Immature natural killer cell (primary cell): ENCODE measurements at regions not wholly inside any gene's neighbourhood (a gene's known extent, or its start where the extent isn't known, plus 50 kb on each side); places are given as distances from the start of the nearest gene placed in this dataset.

ENCODE experiments used
- DNase-seq, 3 donors: peaks; one replicate each; pipeline ENCODE4 v3.0.0; 2022; ENCODE audit warnings: mixed read lengths in 1 of 3
- H3K27ac Mint-ChIP-seq, 6 donors: one replicate each; pipeline ENCODE4 v1.8.0; 2020; ENCODE audit warnings: mixed read lengths in 6 of 6, mild to moderate bottlenecking in 5 of 6, inconsistent platforms in 4 of 6, moderate library complexity in 3 of 6
- H3K27me3 Mint-ChIP-seq, 3 donors: one replicate each; pipeline ENCODE4 v1.8.0; 2020 to 2021; ENCODE audit warnings: low read depth in 3 of 3, mild to moderate bottlenecking in 3 of 3, mixed read lengths in 3 of 3, moderate library complexity in 3 of 3, inconsistent platforms in 1 of 3
- H3K36me3 Mint-ChIP-seq, 3 donors: one replicate each; pipeline ENCODE4 v1.8.0; 2020; ENCODE audit warnings: mixed read lengths in 3 of 3, inconsistent platforms in 2 of 3, mild to moderate bottlenecking in 2 of 3
- H3K4me1 Mint-ChIP-seq, 2 donors: one replicate each; pipeline ENCODE4 v1.8.0; 2020; ENCODE audit warnings: inconsistent platforms in 2 of 2, mild to moderate bottlenecking in 2 of 2, mixed read lengths in 2 of 2, moderate library complexity in 1 of 2
- H3K4me3 Mint-ChIP-seq, 5 donors: one replicate each; pipeline ENCODE4 v1.8.0; 2020; ENCODE audit warnings: mild to moderate bottlenecking in 5 of 5, mixed read lengths in 5 of 5, inconsistent platforms in 3 of 5, moderate library complexity in 3 of 5
- H3K9me3 Mint-ChIP-seq, 6 donors: one replicate each; pipeline ENCODE4 v1.8.0; 2020; ENCODE audit warnings: mild to moderate bottlenecking in 6 of 6, mixed read lengths in 6 of 6, inconsistent platforms in 4 of 6, moderate library complexity in 3 of 6

DNA sequence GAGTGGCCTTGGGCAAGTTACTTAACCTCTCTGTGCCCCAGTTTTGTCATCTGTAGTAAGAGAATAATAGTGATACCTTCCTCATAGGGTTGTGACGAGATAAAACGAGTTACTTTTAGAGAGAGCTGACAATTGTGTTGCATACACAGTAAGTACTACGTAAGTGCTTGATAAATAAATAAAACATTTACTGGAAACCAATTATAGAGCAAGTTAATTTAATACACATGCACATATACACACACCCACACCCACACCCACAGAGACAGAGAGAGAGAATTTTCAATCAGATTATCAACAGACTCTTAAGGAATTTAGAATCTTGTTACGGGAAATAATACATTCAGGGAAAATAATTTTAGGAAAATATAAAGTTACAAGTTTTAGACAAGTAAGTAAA lies 1045.8 kb upstream of the TENM4 start:
- Mint-ChIP-seq H3K27ac (no peak overlapping the region), H3K36me3 (peaks cover 0 to 4% (median 0%) of the 10 kb centered on the region in 3 donors), H3K4me1 (no peaks in the 10 kb centered on the region), H3K9me3 (peaks cover 14 to 53% (median 24%) of the 10 kb centered on the region in 6 donors), H3K4me3 (no peak overlapping the region), H3K27me3 (peaks cover 0 to 3% (median 0%) of the 10 kb centered on the region in 3 donors)
- no peak for DNase-seq

DNA sequence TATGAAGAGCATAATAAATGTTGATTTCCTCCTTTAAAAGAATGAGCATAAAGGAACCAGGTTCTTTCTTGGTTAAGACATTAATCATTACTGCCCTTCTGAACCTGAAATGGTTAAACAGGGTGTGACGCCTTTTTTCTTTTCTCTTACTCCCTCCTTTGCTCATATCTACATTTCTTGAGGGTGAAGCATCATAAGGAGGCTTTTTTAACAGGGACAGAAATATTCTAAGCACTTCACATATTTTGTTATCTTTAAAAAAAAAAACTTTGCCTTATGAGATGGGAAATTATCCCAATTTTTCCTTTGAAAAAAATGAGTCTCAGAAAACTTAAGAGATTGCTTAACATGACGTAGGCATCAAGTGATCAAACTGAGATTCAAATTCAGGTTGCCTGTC lies 1036.3 kb upstream of the TENM4 start:
- Mint-ChIP-seq H3K4me3 (no peak overlapping the region), H3K9me3 (peaks cover 6 to 55% (median 15%) of the 10 kb centered on the region in 6 donors), H3K4me1 (no peaks in the 10 kb centered on the region), H3K36me3 (no peaks in the 10 kb centered on the region), H3K27me3 (no peaks in the 10 kb centered on the region), H3K27ac (no peak overlapping the region)
- DNase-seq: no peak

DNA sequence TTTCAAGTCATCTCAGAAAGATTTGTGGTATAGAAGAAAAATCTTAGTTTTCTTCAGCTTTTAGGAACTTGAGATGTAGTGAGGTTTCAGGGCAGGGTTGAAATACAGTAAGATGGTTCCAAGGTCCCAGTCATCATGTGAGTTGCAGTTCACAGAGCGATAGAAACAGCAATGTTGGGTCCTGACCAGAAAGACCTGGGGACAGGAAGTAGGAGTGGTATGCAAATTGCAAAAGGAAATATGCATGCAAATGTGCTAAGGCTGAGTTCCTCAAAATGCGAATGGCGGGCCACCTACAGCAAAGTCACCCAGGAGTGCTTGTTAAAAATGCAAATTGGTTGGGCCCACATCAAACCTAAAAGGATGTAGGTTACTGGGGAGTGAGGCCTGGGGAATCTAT lies 1032.7 kb upstream of the TENM4 start:
- Mint-ChIP-seq H3K36me3 (no peaks in the 10 kb centered on the region), H3K27me3 (no peaks in the 10 kb centered on the region), H3K9me3 (peaks cover 7 to 62% (median 21%) of the 10 kb centered on the region in 6 donors), H3K27ac (no peak overlapping the region), H3K4me3 (no peak overlapping the region), H3K4me1 (no peaks in the 10 kb centered on the region)
- DNase-seq: no peak

DNA sequence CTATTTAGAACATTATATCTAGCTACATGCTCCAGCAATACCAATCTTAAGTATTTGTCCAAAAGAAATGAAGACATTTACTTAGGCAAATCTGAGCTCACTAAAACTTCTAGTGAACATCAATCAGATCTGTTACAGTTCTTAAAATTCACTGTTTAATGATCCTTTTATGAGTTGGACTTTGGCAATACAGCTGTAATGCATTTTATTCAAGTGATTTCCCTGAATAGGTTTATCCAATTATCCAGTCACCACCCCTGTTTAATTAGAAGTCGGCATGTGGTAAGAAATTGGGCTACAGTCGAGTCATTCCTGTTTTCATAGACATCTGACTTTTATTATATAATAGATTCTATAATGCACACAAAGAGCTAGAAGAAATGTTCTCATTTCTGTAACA lies 1029.0 kb upstream of the TENM4 start:
- Mint-ChIP-seq H3K27ac (no peak overlapping the region), H3K27me3 (no peaks in the 10 kb centered on the region), H3K9me3 (peaks cover 15 to 64% (median 25%) of the 10 kb centered on the region in 6 donors), H3K4me3 (no peak overlapping the region), H3K4me1 (no peaks in the 10 kb centered on the region), H3K36me3 (no peaks in the 10 kb centered on the region)
- no peak for DNase-seq

DNA sequence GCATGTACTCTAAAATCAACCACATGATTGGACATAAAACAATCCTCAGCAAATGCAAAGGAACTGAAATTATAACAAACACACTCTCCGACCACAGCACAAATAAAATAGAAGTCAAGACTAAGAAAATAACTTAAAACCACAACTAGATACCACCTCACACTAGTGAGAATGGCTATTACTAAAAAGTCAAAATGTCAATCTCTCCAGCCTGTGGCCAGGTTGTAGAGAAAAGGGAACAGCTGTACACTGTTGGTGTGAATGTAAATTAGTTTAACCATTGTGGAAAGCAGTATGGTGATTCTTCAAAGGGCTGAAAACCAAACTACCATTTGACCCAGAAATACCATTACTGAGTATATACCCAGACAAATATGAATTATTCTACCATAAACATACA lies 1025.7 kb upstream of the TENM4 start:
- Mint-ChIP-seq H3K27ac (no peak overlapping the region), H3K36me3 (no peaks in the 10 kb centered on the region), H3K4me1 (no peaks in the 10 kb centered on the region)

DNA sequence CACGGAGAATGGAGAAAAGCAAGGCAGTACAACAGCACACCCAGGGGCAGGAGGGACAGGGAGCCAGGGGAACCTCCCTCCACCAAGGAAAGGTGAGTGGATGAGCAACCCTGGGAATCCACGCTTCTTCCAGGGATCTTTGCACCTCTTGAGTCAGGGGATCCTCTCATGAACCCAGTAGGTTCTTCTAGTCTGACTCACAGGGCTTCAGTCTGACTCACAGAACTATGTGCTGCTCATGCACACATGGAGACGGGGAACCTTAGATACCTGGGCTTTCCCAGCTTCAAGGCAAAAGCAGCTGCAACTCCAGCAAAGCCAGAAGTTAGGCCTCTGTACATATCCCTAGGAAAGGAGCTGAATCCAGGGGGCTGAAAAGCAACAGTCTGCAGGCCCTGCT lies 1021.4 kb upstream of the TENM4 start:
- H3K27ac Mint-ChIP-seq: no peak overlapping the region
- H3K4me3 Mint-ChIP-seq: no peak overlapping the region
- H3K4me1 Mint-ChIP-seq: no peaks in the 10 kb centered on the region
- no peaks in the 10 kb centered on the region for H3K36me3 Mint-ChIP-seq
- H3K27me3 Mint-ChIP-seq: peaks cover 0 to 5% (median 3%) of the 10 kb centered on the region in 3 donors
- no peak for DNase-seq
- H3K9me3 Mint-ChIP-seq: peaks cover 21 to 59% (median 31%) of the 10 kb centered on the region in 6 donors

More for the DNA sequence above, 1025.7 kb upstream of the TENM4 start:
- Mint-ChIP-seq H3K9me3 (peaks cover 19 to 45% (median 21%) of the 10 kb centered on the region in 6 donors), H3K27me3 (peaks cover 0 to 3% (median 0%) of the 10 kb centered on the region in 3 donors), H3K4me3 (no peak overlapping the region)
- DNase-seq: no peak

DNA sequence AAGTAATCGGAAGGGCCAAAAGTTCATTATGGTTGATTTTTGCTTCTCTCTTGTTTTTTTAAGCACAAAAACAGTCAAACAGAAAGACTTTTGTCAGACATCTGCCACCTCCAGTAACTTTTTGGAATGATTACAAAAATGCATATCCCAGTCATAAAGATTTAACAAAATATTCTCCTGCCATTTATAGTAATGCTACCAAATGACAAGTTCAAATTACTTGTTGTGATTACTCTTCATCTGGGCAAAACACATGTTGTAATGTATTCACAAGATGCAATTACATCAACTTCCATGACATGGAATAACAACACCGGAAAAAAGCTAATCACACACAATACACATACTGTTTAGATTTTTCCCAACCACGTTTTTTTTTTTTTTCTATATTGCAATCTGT lies 1017.5 kb upstream of the TENM4 start:
- Mint-ChIP-seq H3K4me1 (no peaks in the 10 kb centered on the region), H3K27me3 (peaks cover 0 to 5% (median 0%) of the 10 kb centered on the region in 3 donors), H3K27ac (no peak overlapping the region), H3K4me3 (no peak overlapping the region), H3K36me3 (peaks cover 0 to 4% (median 0%) of the 10 kb centered on the region in 3 donors), H3K9me3 (peaks cover 13 to 51% (median 28%) of the 10 kb centered on the region in 6 donors)
- no peak for DNase-seq

DNA sequence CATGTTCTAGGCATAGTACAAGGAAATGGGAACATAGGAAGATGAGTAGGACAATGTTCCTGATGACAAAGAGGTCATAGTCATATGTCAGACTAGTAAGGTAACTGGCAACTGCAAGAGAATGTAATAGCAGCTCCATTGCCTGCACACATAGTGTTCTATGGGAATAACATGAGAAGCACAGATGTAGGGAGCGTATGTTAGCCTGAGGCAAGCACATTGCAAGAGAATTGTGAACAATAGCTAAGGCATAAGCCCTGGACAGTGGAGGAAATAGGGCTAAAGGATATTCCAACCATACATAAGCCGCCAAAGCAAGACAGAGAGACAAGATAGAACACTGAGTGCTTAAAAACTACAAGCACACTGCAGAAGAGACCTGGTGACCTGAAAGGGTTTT lies 1017.0 kb upstream of the TENM4 start:
- peaks cover 13 to 51% (median 28%) of the 10 kb centered on the region in 6 donors for H3K9me3 Mint-ChIP-seq
- DNase-seq: no peak
- peaks cover 0 to 4% (median 0%) of the 10 kb centered on the region in 3 donors for H3K36me3 Mint-ChIP-seq
- H3K27me3 Mint-ChIP-seq: peaks cover 0 to 5% (median 0%) of the 10 kb centered on the region in 3 donors
- H3K27ac Mint-ChIP-seq: no peak overlapping the region
- H3K4me1 Mint-ChIP-seq: no peaks in the 10 kb centered on the region
- no peak overlapping the region for H3K4me3 Mint-ChIP-seq

DNA sequence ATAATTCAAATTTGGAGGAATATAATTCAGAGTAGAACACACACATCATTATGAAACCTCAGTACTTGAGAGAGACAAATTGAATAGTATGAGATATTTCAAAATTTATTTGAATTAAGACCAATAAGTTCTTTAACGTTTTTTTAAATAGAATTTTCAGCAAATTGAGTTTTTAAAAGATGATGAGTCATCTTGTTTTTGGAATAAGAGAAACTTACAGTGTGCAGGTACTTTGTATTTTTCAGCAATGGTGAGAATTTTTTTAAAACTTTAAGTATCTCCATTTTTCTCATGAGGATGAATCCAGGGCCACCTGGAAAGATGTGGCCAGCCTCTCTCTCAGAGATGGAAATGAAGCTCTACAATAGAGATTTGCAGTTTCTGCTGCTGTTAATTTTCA lies 1015.0 kb upstream of the TENM4 start:
- Mint-ChIP-seq H3K27ac (no peak overlapping the region), H3K36me3 (peaks cover 0 to 9% (median 3%) of the 10 kb centered on the region in 3 donors), H3K4me3 (no peak overlapping the region), H3K9me3 (peaks cover 17 to 51% (median 33%) of the 10 kb centered on the region in 6 donors), H3K4me1 (no peaks in the 10 kb centered on the region), H3K27me3 (peaks cover 0 to 3% (median 0%) of the 10 kb centered on the region in 3 donors)
- no peak for DNase-seq

DNA sequence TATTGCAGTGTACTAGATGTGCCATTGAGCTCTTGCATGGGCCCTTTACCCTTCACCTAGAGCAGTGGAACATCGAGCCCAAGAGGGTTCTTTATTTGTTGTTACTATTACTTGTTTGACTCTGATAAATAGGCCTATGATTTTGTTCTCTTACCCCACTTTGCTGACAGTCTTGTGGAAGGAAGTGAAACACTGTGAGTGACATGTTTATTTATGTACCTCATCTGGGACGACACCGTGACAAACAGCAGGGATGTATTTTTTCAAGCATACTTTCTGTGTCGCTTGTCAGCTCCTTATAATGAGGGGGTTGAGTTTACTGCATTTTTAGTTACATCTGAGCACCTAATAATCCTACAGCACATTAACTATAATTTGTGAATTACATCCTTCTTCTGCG lies 1010.3 kb upstream of the TENM4 start:
- H3K36me3 Mint-ChIP-seq: peaks cover 0 to 9% (median 3%) of the 10 kb centered on the region in 3 donors
- no peak for DNase-seq
- peaks cover 0 to 3% (median 0%) of the 10 kb centered on the region in 3 donors for H3K27me3 Mint-ChIP-seq
- no peaks in the 10 kb centered on the region for H3K4me1 Mint-ChIP-seq
- H3K27ac Mint-ChIP-seq: no peak overlapping the region
- no peak overlapping the region for H3K4me3 Mint-ChIP-seq
- peaks cover 13 to 49% (median 32%) of the 10 kb centered on the region in 6 donors for H3K9me3 Mint-ChIP-seq

DNA sequence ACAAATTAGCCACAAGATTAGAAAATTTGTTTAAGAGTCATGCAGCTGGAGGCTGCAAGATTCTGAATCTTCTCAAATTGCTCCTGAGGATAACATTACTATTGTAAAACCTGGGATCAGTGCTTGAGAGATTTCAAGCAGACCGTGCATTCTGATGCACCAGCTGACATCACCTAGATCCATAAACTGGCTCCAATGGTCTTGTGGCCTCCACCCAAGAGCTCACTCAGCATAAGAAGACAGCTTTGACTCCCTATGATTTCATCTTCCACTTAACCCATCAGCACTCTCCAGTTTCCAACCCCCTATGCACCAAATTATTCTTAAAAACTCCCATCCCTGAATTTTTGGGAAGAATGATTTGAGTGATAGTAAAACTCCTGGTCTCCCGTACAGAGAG lies 1007.9 kb upstream of the TENM4 start:
- Mint-ChIP-seq H3K27ac (no peak overlapping the region), H3K36me3 (peaks cover 0 to 6% (median 3%) of the 10 kb centered on the region in 3 donors), H3K4me1 (no peaks in the 10 kb centered on the region), H3K9me3 (peaks cover 8 to 37% (median 29%) of the 10 kb centered on the region in 6 donors), H3K4me3 (no peak overlapping the region), H3K27me3 (peaks cover 0 to 3% (median 2%) of the 10 kb centered on the region in 3 donors)
- no peak for DNase-seq

DNA sequence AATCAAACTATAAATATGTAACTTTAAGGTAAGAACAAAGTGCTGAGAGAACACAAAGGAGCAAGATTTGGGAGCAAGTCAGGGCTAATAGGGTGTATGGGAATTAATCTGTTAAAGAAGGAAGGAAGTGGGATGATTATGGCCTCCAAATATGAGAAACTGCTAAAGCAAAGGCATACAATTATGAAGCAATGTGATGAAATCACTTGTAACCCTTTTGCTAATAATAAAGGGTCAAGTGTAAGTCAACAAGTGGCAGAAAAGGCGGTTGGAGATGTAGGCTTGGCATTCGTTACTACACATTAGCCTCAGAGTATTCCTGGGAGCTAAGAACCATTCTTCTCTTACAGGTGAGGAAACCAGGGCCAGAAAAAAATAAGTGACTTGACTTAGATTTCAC lies 1002.3 kb upstream of the TENM4 start:
- Mint-ChIP-seq H3K36me3 (no peaks in the 10 kb centered on the region), H3K9me3 (peaks cover 6 to 36% (median 25%) of the 10 kb centered on the region in 6 donors), H3K27ac (no peak overlapping the region), H3K27me3 (peaks cover 0 to 4% (median 3%) of the 10 kb centered on the region in 3 donors), H3K4me1 (no peaks in the 10 kb centered on the region), H3K4me3 (no peak overlapping the region)
- DNase-seq: no peak

DNA sequence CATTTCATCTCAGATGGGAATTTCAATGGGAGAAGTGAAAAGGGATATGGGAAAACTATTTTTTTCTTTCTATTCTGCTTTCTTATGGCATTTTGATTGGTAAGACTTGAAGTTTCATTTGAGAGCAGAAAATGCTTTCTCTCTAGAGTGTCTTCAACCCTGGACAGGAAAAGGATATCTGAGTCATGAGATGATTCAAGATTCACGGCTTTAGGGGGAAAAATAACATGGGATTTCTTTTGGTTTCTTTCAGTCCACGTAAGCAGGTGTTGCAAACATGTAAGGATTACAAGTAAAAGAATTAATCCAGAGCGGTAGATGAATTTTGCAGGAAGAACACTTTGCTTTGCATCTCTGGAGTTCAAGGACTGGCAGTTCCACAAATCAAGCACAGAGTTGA lies 1001.0 kb upstream of the TENM4 start:
- Mint-ChIP-seq H3K4me3 (no peak overlapping the region), H3K4me1 (no peaks in the 10 kb centered on the region), H3K9me3 (peaks cover 6 to 37% (median 23%) of the 10 kb centered on the region in 6 donors), H3K27me3 (peaks cover 0 to 4% (median 3%) of the 10 kb centered on the region in 3 donors), H3K27ac (no peak overlapping the region), H3K36me3 (no peaks in the 10 kb centered on the region)
- DNase-seq: no peak

DNA sequence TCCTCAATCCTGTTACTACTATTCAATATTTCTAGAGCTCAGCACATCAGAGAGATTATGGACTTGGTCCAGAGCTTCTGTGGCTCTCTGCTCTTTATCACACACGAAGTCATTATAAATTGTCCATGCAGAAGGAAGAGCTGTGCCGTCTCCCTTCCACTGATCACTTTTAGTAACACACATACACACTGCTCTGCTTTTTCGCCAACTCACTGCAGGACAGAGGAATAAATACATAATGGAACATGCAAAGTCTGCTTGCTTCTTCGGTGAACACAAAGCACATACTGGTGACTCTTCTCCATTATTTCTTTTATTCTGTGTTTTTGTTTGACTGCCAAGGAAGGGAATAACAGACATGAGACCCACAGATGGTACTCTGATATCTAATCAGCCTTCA lies 1000.0 kb upstream of the TENM4 start:
- H3K36me3 Mint-ChIP-seq: no peaks in the 10 kb centered on the region
- H3K4me1 Mint-ChIP-seq: no peaks in the 10 kb centered on the region
- DNase-seq: no peak

DNA sequence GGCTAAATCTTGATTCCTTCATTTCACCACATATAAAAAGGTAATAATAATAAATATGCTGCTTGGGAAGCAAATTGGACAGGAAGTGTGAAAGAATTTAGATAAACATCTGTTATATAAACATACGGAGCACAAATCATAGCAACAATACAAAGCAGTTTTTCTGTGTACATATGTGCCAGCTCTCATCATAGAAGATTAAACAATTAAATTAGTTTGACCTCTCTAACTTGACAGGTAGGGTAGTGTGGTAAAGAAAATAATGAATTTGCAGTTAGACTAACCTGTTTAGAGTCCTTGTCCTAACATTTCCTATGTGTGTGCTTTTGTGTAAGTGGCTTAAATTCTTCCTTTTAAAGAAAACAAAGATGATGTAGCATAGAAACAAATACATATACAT lies 995.7 kb upstream of the TENM4 start:
- no peak overlapping the region for H3K4me3 Mint-ChIP-seq
- H3K36me3 Mint-ChIP-seq: peaks cover 0 to 3% (median 0%) of the 10 kb centered on the region in 3 donors
- no peak overlapping the region for H3K27ac Mint-ChIP-seq
- DNase-seq: no peak
- no peaks in the 10 kb centered on the region for H3K4me1 Mint-ChIP-seq
- peaks cover 14 to 41% (median 23%) of the 10 kb centered on the region in 6 donors for H3K9me3 Mint-ChIP-seq
- H3K27me3 Mint-ChIP-seq: no peaks in the 10 kb centered on the region

More for the DNA sequence above, 1000.0 kb upstream of the TENM4 start:
- H3K27ac Mint-ChIP-seq: no peak overlapping the region
- peaks cover 6 to 27% (median 16%) of the 10 kb centered on the region in 6 donors for H3K9me3 Mint-ChIP-seq
- no peak overlapping the region for H3K4me3 Mint-ChIP-seq
- peaks cover 0 to 4% (median 0%) of the 10 kb centered on the region in 3 donors for H3K27me3 Mint-ChIP-seq
